Sigmoid colon (tissue), 4 donors: ENCODE measurements at regions not wholly inside any gene's neighbourhood (a gene's known extent, or its start where the extent isn't known, plus 50 kb on each side); places are given as distances from the start of the nearest gene placed in this dataset.

Experiments
- CTCF ChIP-seq, 4 experiments: fragments of 450-650 bp in 3 of 4; fragments of 200-600 bp in 1 of 4; IDR thresholded peaks; one replicate each; pipeline ENCODE4 v1.5.1; 2016 to 2019; ENCODE audit warnings: antibody characterized with exemption in 4 of 4, mild to moderate bottlenecking in 3 of 4, moderate library complexity in 2 of 4
- EP300 ChIP-seq, 4 donors: sonication (generic); formaldehyde crosslinking; IDR thresholded peaks; one replicate each; pipeline ENCODE4 v1.6.1; 2017; ENCODE audit warnings: antibody characterized with exemption in 4 of 4

DNA sequence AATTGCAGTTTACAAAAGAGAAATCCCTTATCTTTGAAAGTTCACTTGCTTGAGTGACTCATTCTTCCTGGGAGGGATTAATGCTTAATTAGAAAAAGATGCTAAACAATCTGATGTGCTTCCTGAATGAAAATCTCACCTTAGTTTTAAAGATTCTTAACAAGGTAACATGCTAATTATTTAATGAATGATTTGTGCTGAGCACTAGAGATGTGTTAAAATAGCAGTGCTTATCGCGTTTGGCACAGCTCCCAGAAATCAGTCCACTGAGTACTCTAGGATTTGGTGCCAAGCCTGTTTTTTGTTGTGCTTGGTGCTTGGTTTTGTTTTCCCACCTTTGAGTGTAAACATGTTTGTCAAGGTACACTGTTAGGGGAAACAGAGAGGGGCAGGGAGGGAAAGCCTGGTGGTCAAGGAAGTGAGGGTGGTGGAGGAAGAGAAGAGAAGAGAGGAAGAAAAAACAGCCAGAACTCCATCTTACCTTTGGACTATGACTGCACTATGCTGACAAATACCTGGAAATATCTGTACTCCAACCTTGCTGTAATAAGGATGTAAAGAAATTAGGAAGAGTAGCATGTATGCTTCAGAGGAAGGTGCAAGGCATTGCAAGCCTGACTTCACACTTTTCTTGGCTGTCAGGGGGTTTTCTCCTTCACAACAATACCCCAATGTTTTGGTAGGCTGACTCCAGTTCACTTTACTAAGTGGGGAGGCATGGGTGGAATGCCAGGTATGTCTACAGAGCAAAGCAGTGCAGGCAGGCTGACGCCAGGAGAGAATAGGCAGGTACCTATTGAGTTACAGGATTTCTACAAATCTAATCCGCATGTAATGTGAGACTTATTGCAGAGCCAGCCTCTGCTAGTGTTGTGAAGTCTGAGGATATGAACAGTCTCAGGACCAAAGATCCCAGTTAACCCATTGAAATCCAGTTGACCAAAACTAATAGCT, 157.2 kb upstream of the ISL1 start:
- TF ChIP-seq CTCF (IDR thresholded peaks at IDR 0.05) (no peak), EP300 (IDR thresholded peaks at IDR 0.05) (no peak)
